GM19023 (cell line): ENCODE measurements at regions not wholly inside any gene's neighbourhood (a gene's known extent, or its start where the extent isn't known, plus 50 kb on each side); places are given as distances from the start of the nearest gene placed in this dataset.

ENCODE experiments used
- ATAC-seq: cut with Tn5 transposase; IDR thresholded peaks from one replicate; pipeline ENCODE4 v1.9.1; 2021; ENCODE audit warnings: mild to moderate bottlenecking, moderate library complexity; ENCODE audit not compliant: unreplicated experiment

DNA sequence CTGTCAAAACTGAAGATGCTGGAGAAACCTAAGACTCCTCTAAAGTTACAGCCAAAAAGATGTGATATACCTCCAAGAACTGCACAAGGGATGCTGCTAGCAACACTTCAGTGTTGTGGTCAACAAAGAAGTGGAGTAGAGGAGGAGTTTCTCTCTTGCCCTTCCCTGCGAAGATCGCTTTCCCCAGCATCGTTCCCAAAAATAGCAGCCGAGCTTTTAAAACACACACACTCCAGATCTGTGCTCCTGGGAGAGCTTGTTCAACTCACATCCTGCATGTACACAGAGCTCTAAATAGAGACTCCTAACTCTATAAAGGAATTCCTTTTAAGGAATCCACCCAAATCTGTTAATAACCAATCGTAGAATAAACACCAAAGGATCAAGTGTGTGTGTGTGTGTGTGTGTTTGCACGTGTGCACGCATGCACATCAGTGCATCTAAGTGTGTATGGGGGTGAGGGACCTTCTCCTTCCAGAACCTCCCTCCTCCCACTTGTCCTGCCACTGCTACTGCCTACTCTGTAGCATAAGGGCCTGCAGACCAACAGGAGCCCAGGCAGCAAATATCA is 58.5 kb downstream of the PSMG1 start:
- ATAC-seq: no peak

DNA sequence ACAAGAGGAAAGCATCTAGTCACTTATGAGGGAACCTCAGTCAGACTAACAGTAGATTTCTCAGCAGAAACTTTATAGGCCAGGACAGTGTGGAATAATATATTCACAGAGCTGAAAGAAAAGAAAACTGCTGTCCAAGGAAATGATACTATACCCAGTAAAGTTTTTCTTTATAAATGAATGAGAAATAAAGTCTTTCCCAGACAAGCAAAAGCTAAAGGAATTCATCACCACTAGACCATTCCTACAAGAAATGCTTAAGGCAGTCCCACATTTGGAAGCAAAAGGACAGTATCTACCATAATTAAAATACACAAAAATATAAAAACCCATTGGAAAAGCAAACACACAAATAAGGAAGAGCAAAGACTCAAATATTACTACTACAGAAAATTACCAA is 59.9 kb downstream of the PSMG1 start:
- ATAC-seq: no peak

DNA sequence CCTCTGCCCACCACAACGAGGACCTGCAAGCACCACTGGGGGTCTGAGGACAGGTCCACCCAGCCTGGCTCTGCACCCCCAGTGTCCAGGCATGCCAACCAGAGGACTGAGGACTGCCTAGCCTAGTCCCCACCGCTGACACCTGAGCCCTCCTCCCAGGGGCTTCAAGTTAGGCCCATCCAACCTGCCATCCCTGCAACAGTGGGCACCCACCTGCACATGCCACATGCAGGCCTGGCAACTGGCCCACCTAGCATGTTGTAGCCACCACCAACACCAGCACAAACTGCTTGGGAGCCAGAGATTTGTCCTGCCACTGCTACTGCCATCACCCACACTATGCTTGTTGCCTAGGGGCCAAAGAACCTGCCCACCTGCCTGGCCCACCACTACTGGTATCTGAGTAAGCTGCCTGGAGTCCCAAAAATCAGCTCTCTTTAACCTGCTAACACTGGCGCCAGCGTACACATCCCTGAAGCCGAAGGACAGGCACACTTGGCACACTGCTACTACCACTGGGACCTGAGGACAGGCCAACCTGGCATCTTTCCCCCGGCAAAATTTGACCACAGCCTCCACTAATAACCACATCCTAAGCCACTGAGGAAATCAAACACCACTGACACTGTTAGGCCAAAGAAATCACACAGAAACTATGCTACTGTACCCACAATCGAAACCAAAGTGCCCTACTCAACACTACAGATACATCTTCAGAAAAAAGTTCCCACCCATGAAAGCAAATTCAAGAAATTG is 61.5 kb downstream of the PSMG1 start:
- no peak for ATAC-seq

GRCh38 chr21:39120876-39121599 is 62.2 kb downstream of the PSMG1 start:
- no peak for ATAC-seq

- ATAC-seq: no peak
Observed at GRCh38 chr21:39119891-39120290, 63.4 kb downstream of the PSMG1 start.

DNA sequence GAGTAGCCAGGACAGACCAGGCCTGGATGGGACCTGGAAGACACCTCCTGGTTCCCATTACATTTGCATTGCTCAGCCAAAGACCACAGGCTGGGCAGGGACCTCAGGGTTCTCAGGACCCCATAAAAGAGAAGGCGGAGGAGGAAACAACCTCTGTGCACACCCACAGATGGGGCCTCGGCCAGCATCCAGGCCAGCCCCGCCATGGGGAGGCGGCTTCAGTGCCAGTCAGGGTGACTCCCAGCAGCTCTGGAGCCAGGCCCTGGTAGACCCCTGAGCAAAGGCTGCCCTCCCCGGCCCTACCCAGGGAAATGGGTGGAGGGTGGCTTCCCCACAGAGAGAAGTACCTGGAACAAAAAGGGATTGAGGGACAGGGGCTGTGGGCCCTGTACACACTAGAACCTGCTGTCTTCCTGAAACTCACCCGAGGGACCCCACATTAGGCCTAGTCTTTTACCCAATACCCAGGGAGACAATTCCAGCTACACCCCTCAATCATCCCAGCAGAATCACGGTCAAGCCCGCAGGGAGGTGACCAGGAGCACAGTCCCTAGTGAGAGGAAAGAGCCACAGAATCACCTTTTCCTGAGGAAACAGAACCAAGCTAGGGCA is 64.5 kb downstream of the PSMG1 start:
- ATAC-seq: no peak

GRCh38 chr21:39118061-39118460 is 65.2 kb downstream of the PSMG1 start:
- no peak for ATAC-seq

- no peak for ATAC-seq
Observed at GRCh38 chr21:39117440-39117970, 65.7 kb downstream of the PSMG1 start.

- ATAC-seq: no peak
Observed at GRCh38 chr21:39116761-39117439, 66.4 kb downstream of the PSMG1 start.

DNA sequence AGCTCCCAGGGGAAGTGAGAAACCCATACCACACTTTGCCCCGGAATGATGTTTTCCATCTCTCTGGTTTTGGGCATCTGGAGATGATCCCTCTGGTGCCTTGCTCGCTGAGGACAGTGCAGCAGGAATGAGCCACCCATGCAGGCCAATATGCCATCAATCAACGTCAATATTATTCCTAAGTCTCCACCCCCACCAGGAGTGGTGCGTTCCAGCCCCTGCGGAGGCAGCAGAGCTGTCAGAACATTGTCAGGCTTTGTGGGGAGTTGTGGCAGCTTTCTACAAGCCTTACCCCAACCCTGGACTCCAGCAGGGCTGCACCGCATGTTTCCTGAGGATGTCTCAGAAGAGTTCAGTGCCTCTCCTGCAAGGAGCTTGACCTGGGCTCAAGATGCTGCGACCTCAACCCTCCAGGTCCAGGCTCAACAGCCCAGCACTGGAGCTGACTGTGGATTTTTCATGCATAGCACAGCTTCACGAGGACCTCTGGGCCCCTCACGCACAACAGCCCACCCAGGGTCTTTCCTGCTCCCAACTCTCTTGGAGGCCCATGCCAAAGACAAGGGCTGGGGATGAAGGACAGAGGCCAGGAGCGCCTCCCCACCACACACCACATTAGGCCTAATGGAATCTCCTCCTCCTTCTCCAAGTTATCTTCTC is 67.5 kb downstream of the PSMG1 start:
- ATAC-seq: no peak

DNA sequence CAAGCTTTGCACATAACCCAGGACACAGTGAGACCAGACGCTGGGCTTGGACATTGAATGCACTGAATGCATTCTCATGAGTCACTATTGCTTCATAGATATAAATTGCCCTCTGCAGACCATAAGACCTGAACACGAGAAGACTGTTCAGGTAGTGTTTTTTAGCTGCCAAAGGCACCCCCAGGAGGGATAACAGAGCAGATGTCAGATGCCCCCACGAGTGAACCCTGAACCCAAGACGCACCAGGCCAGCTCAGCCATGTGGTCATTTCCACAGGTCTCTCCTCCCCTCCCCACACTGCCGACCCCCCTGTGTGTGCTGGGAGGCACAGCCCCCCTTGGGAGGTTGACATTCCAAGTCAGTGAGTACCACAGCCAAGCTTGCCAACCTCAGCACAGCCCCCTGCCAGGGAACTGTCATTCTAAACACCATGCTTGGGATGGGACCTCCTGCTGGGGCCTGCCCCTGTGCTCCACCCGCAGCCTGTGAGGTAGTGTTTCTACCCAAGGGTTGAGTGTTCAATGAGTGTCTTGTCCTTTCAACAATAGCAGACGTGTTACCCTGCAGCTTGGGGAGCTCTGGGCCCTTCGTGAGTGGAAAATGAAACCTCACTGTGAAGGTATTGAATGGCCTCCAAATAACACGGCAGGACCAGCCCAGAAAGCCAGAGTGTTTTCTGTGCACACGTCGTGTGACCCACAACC is 68.2 kb downstream of the PSMG1 start:
- ATAC-seq: no peak

- ATAC-seq: no peak
Observed at GRCh38 chr21:39111931-39112550, 71.2 kb downstream of the PSMG1 start.

DNA sequence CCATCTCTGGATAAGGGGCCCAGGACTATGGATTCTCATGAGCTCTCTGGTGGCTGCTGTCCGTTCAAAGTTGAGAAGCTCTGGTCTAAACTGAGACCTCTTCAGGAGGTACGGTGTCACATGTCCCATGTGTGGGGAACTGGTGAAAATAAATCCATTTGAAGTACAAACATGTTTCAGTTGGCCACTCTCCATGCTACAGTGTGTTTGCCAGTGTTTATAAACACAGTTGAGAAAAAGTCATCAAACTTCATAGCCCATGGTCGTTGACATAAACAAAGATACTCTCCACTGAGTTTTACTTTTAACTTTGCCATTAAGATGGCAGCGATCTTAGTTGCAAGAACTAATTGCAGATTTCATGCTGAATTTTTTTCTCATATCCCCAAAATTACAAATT is 72.8 kb downstream of the PSMG1 start:
- ATAC-seq: no peak

- ATAC-seq: no peak
Observed at GRCh38 chr21:39109596-39110210, 73.5 kb downstream of the PSMG1 start.

GRCh38 chr21:39109163-39109530 is 74.1 kb downstream of the PSMG1 start:
- no peak for ATAC-seq

DNA sequence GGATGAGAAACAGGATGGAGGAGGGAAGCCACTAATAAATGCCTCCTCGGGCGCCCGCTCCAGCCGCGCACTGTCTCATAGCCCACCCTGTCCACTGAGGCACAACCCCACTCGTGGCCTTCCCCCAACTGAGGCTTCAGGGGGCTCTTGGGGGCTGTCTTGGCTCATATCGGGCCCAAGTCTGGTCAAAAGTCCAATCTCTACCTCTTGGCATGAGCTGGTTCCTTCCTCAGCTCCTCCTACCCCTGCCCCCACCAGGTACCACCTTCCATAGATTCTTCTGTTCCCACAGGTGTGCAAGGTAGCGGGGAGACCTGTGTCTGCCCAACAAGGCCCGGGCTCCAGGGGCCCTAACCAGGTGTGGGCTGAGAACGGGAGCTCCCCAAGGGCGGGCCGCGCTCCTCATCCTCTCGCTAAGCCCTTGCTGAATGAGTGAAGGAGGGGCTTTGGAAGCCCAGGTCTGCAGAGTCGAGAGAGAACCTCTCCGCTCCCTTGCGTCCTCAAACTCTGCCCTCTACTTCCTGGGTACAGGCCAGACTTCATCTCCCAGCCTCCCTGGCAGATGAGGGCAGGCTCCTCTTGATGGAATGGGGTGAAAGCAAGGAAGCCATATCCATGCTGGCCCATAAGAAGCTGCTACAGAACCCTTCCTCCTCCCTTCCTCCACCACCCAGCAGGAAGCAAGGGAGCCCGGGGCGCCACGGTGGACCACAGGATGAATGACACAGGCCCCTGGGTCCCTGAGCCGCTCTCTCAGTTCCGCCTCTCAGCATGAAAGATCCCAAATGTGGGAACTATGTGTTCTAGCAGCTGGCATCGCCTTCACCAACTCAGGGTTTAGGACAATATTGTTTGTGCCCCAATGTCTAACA is 74.7 kb downstream of the PSMG1 start:
- ATAC-seq: no peak

DNA sequence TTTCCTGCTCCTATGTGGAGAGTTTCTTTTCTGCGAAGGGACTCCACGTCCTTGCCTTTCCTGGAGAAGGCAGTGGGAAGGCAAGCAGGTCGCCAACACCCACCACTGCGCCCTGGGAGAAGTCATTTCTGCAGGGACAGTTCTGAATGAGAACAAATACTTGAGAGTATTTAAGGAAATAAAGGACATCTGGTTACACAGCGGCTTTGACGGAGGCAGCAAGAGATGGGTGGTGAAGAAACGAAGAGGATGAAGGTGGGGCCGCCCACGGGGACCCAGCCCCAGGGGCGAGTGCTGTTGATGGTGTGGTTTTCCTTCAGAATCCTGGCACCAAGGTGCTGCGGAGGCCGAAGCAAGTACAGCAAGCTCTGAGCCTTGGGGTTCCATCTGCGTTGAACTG is 75.5 kb downstream of the PSMG1 start:
- ATAC-seq: no peak

- ATAC-seq: no peak
Observed at GRCh38 chr21:39106881-39107462, 76.3 kb downstream of the PSMG1 start.
